MM.1S (cell line): ENCODE measurements at regions not wholly inside any gene's neighbourhood (a gene's known extent, or its start where the extent isn't known, plus 50 kb on each side); places are given as distances from the start of the nearest gene placed in this dataset.

Experiments used
- EZH2 ChIP-seq: fragments of 300-600 bp; sonication (generic); optimal IDR thresholded peaks from 2 replicates; pipeline ENCODE3; 2017; ENCODE audit warnings: low read depth, mild to moderate bottlenecking, antibody characterized with exemption, low read length, mixed read lengths
- EZH2phosphoT487 ChIP-seq: fragments of 300-600 bp; sonication (generic); IDR thresholded peaks from 2 replicates; pipeline ENCODE4 v1.6.1; 2018; ENCODE audit warnings: antibody characterized with exemption, low read length
- TF ChIP-seq, protein P1 (sequence below): fragments of 300-600 bp; sonication (generic); IDR thresholded peaks from 2 replicates; pipeline ENCODE4 v1.5.1; 2016; ENCODE audit warnings: antibody characterized with exemption, low read length, mixed read lengths

DNA sequence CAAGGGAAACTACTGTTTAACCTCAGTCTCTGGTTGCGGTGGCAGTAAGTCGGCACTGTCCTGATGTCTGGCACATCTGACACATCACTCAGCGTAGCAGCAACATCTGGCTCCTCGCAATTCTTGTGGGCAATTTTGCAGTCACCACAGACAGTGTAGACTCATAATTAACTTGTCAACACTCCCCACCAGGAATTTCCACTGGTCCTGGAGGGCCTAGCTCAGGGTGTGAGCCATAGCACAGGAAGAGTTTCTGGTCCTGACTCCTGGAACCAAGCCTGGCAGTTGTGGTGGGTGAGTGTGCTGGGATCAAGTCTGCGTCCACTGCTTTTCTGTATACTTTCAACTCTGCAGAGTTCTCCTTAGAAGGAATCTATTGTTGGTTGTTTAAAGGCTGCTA is 209.7 kb downstream of the SNX19 start:
- no peak for TF ChIP-seq EZH2
- TF ChIP-seq, protein P1, sequence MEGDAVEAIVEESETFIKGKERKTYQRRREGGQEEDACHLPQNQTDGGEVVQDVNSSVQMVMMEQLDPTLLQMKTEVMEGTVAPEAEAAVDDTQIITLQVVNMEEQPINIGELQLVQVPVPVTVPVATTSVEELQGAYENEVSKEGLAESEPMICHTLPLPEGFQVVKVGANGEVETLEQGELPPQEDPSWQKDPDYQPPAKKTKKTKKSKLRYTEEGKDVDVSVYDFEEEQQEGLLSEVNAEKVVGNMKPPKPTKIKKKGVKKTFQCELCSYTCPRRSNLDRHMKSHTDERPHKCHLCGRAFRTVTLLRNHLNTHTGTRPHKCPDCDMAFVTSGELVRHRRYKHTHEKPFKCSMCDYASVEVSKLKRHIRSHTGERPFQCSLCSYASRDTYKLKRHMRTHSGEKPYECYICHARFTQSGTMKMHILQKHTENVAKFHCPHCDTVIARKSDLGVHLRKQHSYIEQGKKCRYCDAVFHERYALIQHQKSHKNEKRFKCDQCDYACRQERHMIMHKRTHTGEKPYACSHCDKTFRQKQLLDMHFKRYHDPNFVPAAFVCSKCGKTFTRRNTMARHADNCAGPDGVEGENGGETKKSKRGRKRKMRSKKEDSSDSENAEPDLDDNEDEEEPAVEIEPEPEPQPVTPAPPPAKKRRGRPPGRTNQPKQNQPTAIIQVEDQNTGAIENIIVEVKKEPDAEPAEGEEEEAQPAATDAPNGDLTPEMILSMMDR: no peak
- TF ChIP-seq EZH2phosphoT487: no peak
